GM23338 (cell line): ENCODE measurements at regions not wholly inside any gene's neighbourhood (a gene's known extent, or its start where the extent isn't known, plus 50 kb on each side); places are given as distances from the start of the nearest gene placed in this dataset.

Experiments
- ATAC-seq: fragments of 200-7000 bp; cut with Tn5 transposase; 3 replicates; pipeline ENCODE4 v1.9.1; 2020
- DNase-seq: peaks from one replicate; pipeline ENCODE4 v3.0.0-alpha.2; 2015; ENCODE audit warnings: low spot score
- H2AFZ ChIP-seq: fragments of 200-600 bp; sonication (generic); 2 replicates; pipeline ENCODE4 v1.8.0; 2016; ENCODE audit warnings: antibody characterized with exemption, mild to moderate bottlenecking, moderate library complexity
- H3F3A ChIP-seq: fragments of 200-600 bp; sonication (generic); replicated peaks from 2 replicates; pipeline ENCODE4 v1.8.0; 2017; ENCODE audit warnings: antibody characterized with exemption, mixed run types, low read depth
- H3K27ac ChIP-seq: fragments of 200-600 bp; sonication (generic); 2 replicates; pipeline ENCODE4 v1.6.1; 2016; ENCODE audit warnings: low read depth
- H3K27me3 ChIP-seq: fragments of 200-600 bp; sonication (generic); 2 replicates; pipeline ENCODE4 v1.8.0; 2016; ENCODE audit warnings: mild to moderate bottlenecking, mixed run types, moderate library complexity; ENCODE audit not compliant: insufficient read depth
- H3K36me3 ChIP-seq: fragments of 200-600 bp; sonication (generic); 2 replicates; pipeline ENCODE4 v1.8.0; 2016; ENCODE audit warnings: mild to moderate bottlenecking; ENCODE audit not compliant: insufficient read depth
- H3K4me1 ChIP-seq: fragments of 200-600 bp; sonication (generic); 2 replicates; pipeline ENCODE4 v1.8.0; 2016; ENCODE audit warnings: mild to moderate bottlenecking, moderate library complexity; ENCODE audit not compliant: insufficient read depth
- H3K4me2 ChIP-seq: fragments of 200-600 bp; sonication (generic); 2 replicates; pipeline ENCODE4 v1.7.1; 2017; ENCODE audit warnings: mixed run types
- H3K4me3 ChIP-seq: fragments of 200-600 bp; sonication (generic); 2 replicates; pipeline ENCODE4 v1.6.1; 2016; ENCODE audit warnings: mixed run types
- H3K79me2 ChIP-seq: fragments of 200-600 bp; sonication (generic); replicated peaks from 2 replicates; pipeline ENCODE4 v1.8.0; 2017; ENCODE audit warnings: mild to moderate bottlenecking; ENCODE audit not compliant: insufficient read depth
- H3K9me2 ChIP-seq: fragments of 200-600 bp; sonication (generic); 2 replicates; pipeline ENCODE4 v1.8.0; 2017; ENCODE audit not compliant: insufficient read depth
- H4K20me1 ChIP-seq: fragments of 200-600 bp; sonication (generic); replicated peaks from 2 replicates; pipeline ENCODE4 v1.8.0; 2017; ENCODE audit warnings: mild to moderate bottlenecking; ENCODE audit not compliant: insufficient read depth
- H3K27ac Mint-ChIP-seq: 2 replicates; pipeline ENCODE4 v1.8.0; 2020; ENCODE audit warnings: inconsistent platforms, mild to moderate bottlenecking, moderate library complexity, mixed read lengths
- H3K27me3 Mint-ChIP-seq: 3 replicates; pipeline ENCODE4 v1.8.0; 2022; ENCODE audit warnings: low read depth, mild to moderate bottlenecking, moderate library complexity, mixed read lengths, inconsistent platforms; ENCODE audit not compliant: insufficient read depth, poor library complexity
- H3K36me3 Mint-ChIP-seq: 3 replicates; pipeline ENCODE4 v1.8.0; 2021; ENCODE audit warnings: low read depth, mild to moderate bottlenecking, inconsistent platforms, moderate library complexity, mixed read lengths
- H3K4me1 Mint-ChIP-seq: 3 replicates; pipeline ENCODE4 v1.8.0; 2020; ENCODE audit warnings: mild to moderate bottlenecking, inconsistent platforms, mixed read lengths
- H3K4me3 Mint-ChIP-seq: 3 replicates; pipeline ENCODE4 v1.8.0; 2021; ENCODE audit warnings: moderate library complexity, mild to moderate bottlenecking, inconsistent platforms, mixed read lengths
- H3K9me3 Mint-ChIP-seq: 3 replicates; pipeline ENCODE4 v1.8.0; 2020; ENCODE audit warnings: moderate library complexity, mild to moderate bottlenecking, inconsistent platforms, mixed read lengths
- CREB1 ChIP-seq: fragments of 250-450 bp; sonication (Bioruptor Pico); IDR thresholded peaks from 2 replicates; pipeline ENCODE4 v1.5.0; 2020; ENCODE audit warnings: low read depth, mild to moderate bottlenecking, moderate library complexity
- CTCF ChIP-seq, 2 experiments: fragments of 200-600 bp in 1 of 2; sonication (generic) in 1 of 2; conservative IDR thresholded peaks; 2 replicates each; pipeline versions ENCODE4 v1.5.1 to v1.6.1; 2016 to 2017; ENCODE audit warnings: antibody characterized with exemption in 2 of 2, low read depth in 2 of 2, mild to moderate bottlenecking in 2 of 2, moderate library complexity in 1 of 2
- EZH2 ChIP-seq: fragments of 200-600 bp; sonication (generic); IDR thresholded peaks from one replicate; pipeline ENCODE4 v1.8.0; 2017; ENCODE audit warnings: antibody characterized with exemption, mild to moderate bottlenecking, low read depth; ENCODE audit not compliant: unreplicated experiment
- EZH2phosphoT487 ChIP-seq: fragments of 200-600 bp; sonication (generic); IDR thresholded peaks from one replicate; pipeline ENCODE4 v1.8.1; 2018; ENCODE audit warnings: antibody characterized with exemption; ENCODE audit not compliant: unreplicated experiment
- JUNB ChIP-seq: IDR thresholded peaks from one replicate; pipeline ENCODE4 v1.6.1; 2016; ENCODE audit warnings: antibody characterized with exemption; ENCODE audit not compliant: unreplicated experiment
- NANOG ChIP-seq: IDR thresholded peaks from 2 replicates; pipeline ENCODE4 v1.6.1; 2016; ENCODE audit warnings: antibody characterized with exemption, borderline replicate concordance
- POLR2AphosphoS5 ChIP-seq: IDR thresholded peaks from 2 replicates; pipeline ENCODE4 v1.6.1; 2016; ENCODE audit warnings: antibody characterized with exemption, low read depth
- STAT1 ChIP-seq: IDR thresholded peaks from one replicate; pipeline ENCODE4 v1.6.1; 2016; ENCODE audit warnings: antibody characterized with exemption; ENCODE audit not compliant: unreplicated experiment
- ZNF331 ChIP-seq: fragments of 250-450 bp; sonication (Bioruptor Pico); IDR thresholded peaks from 2 replicates; pipeline ENCODE4 v1.5.0; 2020; ENCODE audit warnings: low read depth, mild to moderate bottlenecking, moderate library complexity
- TF ChIP-seq, protein P1 (sequence below): fragments of 250-450 bp; sonication (Bioruptor Pico); IDR thresholded peaks from 2 replicates; pipeline ENCODE4 v1.5.0; 2020; ENCODE audit warnings: mild to moderate bottlenecking, moderate library complexity
- TF ChIP-seq, protein P2 (sequence below): IDR thresholded peaks from one replicate; pipeline ENCODE4 v1.6.1; 2018; ENCODE audit warnings: antibody characterized with exemption; ENCODE audit not compliant: unreplicated experiment
- TF ChIP-seq, protein P3 (sequence below): IDR thresholded peaks from 2 replicates; pipeline ENCODE4 v1.6.1; 2016; ENCODE audit warnings: antibody characterized with exemption

DNA sequence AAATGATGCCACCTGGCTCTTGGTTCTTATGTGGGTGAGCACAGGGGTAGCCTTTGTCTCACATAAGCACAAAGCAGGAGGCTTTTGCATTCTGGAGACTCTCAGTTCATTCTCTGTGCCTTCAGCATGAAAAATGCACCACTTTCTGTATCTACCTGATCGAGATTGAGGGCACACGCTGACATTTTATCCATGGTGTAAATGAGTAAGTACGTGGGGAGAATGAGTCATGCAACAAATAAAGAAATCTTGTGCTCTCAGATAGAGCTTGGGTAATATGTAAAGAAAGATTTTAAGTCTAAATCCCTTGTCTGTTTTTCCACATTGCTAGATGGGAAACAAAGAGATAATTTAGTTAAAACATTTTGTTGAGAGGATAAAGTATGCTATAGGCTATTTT lies 607.2 kb upstream of the WWC1 start:
- Histone ChIP-seq H3K79me2 (no peaks in the 10 kb centered on the region), H3K9me2 (no peaks in the 10 kb centered on the region), H3K4me1 (no peaks in the 10 kb centered on the region), H2AFZ (no peak overlapping the region), H3K27me3 (no peaks in the 10 kb centered on the region), H4K20me1 (no peaks in the 10 kb centered on the region), H3K36me3 (no peaks in the 10 kb centered on the region), H3F3A (no peaks in the 10 kb centered on the region), H3K4me3 (no peak overlapping the region), H3K4me2 (no peak overlapping the region), H3K27ac (no peak overlapping the region)
- TF ChIP-seq STAT1 (no peak), NANOG (no peak), JUNB (no peak), ZNF331 (no peak), CREB1 (CRISPR knock-in tag) (no peak), POLR2AphosphoS5 (no peak), CTCF (conservative IDR thresholded peaks at IDR 0.05; ENCODE audit: low read depth in 2 of 2) (no peak), EZH2 (no peak), EZH2phosphoT487 (no peak)
- TF ChIP-seq, protein P1, sequence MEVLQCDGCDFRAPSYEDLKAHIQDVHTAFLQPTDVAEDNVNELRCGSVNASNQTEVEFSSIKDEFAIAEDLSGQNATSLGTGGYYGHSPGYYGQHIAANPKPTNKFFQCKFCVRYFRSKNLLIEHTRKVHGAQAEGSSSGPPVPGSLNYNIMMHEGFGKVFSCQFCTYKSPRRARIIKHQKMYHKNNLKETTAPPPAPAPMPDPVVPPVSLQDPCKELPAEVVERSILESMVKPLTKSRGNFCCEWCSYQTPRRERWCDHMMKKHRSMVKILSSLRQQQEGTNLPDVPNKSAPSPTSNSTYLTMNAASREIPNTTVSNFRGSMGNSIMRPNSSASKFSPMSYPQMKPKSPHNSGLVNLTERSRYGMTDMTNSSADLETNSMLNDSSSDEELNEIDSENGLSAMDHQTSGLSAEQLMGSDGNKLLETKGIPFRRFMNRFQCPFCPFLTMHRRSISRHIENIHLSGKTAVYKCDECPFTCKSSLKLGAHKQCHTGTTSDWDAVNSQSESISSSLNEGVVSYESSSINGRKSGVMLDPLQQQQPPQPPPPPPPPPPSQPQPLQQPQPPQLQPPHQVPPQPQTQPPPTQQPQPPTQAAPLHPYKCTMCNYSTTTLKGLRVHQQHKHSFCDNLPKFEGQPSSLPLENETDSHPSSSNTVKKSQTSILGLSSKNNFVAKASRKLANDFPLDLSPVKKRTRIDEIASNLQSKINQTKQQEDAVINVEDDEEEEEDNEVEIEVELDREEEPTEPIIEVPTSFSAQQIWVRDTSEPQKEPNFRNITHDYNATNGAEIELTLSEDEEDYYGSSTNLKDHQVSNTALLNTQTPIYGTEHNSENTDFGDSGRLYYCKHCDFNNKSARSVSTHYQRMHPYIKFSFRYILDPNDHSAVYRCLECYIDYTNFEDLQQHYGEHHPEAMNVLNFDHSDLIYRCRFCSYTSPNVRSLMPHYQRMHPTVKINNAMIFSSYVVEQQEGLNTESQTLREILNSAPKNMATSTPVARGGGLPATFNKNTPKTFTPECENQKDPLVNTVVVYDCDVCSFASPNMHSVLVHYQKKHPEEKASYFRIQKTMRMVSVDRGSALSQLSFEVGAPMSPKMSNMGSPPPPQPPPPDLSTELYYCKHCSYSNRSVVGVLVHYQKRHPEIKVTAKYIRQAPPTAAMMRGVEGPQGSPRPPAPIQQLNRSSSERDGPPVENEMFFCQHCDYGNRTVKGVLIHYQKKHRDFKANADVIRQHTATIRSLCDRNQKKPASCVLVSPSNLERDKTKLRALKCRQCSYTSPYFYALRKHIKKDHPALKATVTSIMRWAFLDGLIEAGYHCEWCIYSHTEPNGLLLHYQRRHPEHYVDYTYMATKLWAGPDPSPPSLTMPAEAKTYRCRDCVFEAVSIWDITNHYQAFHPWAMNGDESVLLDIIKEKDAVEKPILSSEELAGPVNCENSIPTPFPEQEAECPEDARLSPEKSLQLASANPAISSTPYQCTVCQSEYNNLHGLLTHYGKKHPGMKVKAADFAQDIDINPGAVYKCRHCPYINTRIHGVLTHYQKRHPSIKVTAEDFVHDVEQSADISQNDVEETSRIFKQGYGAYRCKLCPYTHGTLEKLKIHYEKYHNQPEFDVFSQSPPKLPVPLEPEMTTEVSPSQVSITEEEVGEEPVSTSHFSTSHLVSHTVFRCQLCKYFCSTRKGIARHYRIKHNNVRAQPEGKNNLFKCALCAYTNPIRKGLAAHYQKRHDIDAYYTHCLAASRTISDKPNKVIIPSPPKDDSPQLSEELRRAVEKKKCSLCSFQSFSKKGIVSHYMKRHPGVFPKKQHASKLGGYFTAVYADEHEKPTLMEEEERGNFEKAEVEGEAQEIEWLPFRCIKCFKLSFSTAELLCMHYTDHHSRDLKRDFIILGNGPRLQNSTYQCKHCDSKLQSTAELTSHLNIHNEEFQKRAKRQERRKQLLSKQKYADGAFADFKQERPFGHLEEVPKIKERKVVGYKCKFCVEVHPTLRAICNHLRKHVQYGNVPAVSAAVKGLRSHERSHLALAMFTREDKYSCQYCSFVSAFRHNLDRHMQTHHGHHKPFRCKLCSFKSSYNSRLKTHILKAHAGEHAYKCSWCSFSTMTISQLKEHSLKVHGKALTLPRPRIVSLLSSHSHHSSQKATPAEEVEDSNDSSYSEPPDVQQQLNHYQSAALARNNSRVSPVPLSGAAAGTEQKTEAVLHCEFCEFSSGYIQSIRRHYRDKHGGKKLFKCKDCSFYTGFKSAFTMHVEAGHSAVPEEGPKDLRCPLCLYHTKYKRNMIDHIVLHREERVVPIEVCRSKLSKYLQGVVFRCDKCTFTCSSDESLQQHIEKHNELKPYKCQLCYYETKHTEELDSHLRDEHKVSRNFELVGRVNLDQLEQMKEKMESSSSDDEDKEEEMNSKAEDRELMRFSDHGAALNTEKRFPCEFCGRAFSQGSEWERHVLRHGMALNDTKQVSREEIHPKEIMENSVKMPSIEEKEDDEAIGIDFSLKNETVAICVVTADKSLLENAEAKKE (CRISPR knock-in tag): no peak
- TF ChIP-seq, protein P2, sequence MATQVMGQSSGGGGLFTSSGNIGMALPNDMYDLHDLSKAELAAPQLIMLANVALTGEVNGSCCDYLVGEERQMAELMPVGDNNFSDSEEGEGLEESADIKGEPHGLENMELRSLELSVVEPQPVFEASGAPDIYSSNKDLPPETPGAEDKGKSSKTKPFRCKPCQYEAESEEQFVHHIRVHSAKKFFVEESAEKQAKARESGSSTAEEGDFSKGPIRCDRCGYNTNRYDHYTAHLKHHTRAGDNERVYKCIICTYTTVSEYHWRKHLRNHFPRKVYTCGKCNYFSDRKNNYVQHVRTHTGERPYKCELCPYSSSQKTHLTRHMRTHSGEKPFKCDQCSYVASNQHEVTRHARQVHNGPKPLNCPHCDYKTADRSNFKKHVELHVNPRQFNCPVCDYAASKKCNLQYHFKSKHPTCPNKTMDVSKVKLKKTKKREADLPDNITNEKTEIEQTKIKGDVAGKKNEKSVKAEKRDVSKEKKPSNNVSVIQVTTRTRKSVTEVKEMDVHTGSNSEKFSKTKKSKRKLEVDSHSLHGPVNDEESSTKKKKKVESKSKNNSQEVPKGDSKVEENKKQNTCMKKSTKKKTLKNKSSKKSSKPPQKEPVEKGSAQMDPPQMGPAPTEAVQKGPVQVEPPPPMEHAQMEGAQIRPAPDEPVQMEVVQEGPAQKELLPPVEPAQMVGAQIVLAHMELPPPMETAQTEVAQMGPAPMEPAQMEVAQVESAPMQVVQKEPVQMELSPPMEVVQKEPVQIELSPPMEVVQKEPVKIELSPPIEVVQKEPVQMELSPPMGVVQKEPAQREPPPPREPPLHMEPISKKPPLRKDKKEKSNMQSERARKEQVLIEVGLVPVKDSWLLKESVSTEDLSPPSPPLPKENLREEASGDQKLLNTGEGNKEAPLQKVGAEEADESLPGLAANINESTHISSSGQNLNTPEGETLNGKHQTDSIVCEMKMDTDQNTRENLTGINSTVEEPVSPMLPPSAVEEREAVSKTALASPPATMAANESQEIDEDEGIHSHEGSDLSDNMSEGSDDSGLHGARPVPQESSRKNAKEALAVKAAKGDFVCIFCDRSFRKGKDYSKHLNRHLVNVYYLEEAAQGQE: no peak
- TF ChIP-seq, protein P3, sequence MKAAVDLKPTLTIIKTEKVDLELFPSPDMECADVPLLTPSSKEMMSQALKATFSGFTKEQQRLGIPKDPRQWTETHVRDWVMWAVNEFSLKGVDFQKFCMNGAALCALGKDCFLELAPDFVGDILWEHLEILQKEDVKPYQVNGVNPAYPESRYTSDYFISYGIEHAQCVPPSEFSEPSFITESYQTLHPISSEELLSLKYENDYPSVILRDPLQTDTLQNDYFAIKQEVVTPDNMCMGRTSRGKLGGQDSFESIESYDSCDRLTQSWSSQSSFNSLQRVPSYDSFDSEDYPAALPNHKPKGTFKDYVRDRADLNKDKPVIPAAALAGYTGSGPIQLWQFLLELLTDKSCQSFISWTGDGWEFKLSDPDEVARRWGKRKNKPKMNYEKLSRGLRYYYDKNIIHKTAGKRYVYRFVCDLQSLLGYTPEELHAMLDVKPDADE: no peak
- H3K36me3 Mint-ChIP-seq: peaks cover 4% of the 10 kb centered on the region; the same call in 1 of the 3 replicates
- peaks cover 4% of the 10 kb centered on the region; the same call in 2 of the 3 replicates for H3K4me1 Mint-ChIP-seq
- no peak for DNase-seq
- no peak for ATAC-seq
- H3K27ac Mint-ChIP-seq: no peak overlapping the region
- no peak overlapping the region for H3K4me3 Mint-ChIP-seq
- H3K9me3 Mint-ChIP-seq: peaks cover 10% of the 10 kb centered on the region
- H3K27me3 Mint-ChIP-seq: no peaks in the 10 kb centered on the region
